IPS DF 4.7 (cell line): ENCODE measurements at regions not wholly inside any gene's neighbourhood (a gene's known extent, or its start where the extent isn't known, plus 50 kb on each side); places are given as distances from the start of the nearest gene placed in this dataset.
"Not testable (repeated sequence)": the region's sequence is repeated elsewhere in the genome, so short reads cannot be mapped to it uniquely, and the experiment has no call there.

ENCODE experiments used
- DNase-seq: peaks from one replicate; pipeline ENCODE4 v3.0.0-alpha.2; 2013; ENCODE audit warnings: low spot score; ENCODE audit errors: extremely low read depth

DNA sequence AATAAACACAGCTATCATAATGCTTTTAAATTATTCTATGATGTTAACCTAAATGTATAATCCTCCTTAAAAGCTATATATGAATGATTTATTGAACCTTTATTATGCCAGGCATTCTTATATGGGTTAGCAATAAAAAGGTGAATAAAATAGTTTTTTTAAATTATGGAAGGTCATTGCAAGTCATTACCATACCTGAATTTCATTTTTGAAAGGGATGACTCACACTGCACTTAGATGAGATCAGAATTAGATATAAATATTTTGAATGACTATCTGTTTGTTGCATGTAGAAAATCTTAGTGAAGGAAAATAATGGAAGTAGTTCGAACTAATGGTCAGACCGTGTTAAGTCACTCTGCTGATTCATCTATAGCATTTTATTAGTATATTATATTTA is 822.3 kb downstream of the LUZP2 start:
- DNase-seq, result no peak

DNA sequence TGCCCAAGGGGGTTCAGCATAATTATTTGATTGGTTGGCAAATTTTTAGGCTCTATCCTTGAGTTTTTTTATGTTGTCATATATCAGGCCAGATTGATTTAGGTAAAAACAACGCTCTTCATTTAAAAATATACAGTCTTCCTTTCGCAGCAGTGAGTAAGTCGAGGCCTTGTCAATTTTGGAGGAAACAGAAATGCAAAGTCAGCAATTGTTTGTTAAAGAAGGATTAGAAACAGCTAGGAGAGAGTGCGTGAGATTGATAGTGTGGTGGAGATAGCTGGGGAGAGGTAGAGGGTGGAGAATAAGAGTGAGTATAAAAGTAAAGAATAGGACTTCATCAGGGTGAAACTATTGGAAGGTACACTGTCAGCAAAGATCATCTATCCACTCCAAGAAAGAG is 830.8 kb downstream of the LUZP2 start:
- no peak for DNase-seq

DNA sequence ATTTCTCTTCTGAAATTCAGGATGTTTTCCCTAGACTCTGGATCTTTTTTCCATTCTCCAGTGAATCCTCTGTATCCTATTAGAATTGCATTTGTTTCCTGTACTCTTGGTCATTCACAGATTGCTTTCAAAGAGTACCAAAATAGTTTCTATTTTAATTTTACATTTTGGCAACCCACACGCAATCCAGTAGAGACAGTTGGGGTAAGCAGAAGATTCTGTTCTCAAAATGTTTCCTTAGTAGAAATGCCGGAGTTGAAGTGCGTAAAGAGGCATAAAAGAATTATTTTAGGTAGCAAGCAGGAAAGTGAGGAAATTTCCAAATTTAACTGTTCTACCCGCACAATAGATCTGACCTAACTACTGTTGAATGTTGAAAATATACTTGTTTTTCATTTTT is 842.4 kb downstream of the LUZP2 start:
- no peak for DNase-seq

DNA sequence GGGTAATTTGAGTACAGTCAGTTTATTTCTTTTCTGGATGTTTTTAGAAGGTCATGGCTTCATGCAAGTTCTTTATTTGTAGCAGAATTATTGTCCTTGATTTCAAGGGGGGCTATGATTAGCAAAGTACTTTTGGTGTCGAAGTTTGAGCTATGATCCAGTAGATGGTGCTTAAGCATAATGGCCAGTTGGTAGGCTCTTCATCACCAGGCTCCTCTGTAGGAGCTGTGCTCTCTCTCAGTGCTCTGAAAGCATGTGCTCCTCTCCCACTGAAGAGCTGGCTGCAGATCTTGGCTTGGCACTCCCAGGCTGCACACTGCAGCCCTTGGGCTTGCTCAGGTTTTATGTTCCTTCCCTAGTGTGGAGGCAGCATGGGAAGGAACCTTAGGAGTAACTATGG is 852.7 kb downstream of the LUZP2 start:
- no peak for DNase-seq

DNA sequence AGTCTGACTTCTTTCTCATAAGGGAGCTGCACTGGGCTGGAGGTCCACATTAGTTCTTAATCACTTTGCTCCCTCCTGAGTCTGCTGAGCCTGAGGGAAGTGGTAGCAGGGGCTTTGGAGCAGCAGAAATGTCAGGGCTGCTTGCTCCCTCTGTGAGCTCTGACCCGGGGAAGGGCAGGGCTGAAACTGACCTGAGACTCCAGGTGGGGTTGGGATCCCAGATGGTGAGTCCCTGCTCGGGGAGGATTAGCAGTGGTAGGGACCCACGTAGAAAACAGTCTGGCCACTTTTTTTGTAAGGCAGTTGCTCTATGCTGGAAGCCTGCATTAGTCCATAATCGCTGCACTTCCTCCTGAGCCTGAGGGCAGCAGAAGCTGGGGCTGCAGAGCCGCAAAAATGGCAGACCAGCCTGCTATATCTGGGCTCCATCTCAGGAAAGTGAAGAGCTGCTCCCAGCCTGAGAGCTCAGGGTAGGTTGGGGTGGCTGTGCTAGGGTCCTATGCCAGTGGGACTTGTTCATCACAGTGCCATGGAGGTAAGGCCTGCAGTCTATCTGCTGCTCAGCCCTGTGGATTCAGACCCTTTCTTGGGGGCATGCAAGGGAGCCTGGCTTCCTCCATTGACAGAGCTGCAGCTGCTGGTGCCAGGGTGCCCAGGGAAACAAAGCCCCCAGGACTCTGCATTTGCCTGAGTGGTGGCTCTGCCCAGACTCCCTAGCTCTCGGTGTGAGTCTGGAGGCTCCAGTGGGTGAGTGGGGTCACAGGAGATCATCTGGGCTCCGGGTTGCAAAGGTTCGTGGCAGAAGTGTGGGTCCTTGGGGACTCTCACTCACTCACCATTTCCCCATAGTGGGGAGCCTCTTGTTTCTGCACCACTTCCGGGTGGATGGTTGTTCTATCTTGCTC is 854.3 kb downstream of the LUZP2 start:
- DNase-seq, result no peak

DNA sequence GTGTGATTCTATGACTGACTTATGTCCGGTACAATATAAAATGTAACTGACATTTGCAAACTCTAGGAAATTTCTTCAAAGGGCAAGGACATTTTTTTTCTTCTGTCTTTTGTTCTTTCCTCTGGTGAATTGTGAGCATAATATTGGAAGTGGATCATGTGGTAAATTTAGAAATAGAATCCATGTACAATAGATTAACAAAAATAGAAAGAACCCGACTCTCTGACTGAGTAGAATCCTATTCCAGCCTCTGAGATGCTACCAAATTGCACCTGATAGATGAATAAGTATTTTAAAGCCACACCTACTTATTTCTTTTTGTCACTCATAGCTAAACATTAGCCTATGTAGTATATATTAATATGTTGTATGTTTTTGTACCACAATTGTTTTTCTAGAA is 860.3 kb downstream of the LUZP2 start:
- no peak for DNase-seq

DNA sequence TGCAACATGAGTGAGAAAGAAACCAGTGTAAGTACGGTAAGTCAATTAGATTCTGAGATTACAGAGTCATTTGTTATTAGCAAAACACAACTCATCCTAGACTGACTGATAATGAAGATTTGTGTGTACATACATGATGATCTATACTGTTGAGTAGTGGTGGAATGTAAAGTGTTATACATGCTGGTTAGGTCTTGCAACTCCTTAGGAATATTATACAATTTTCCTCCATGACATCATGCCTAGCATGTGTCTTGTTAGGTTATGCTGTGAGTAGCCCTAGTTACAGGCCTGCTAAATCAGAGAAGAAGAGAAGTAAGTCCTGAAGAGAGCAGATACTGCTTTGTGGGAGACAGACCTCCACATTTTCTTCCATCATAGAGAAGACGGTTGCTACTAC is 880.6 kb downstream of the LUZP2 start:
- DNase-seq, result no peak

DNA sequence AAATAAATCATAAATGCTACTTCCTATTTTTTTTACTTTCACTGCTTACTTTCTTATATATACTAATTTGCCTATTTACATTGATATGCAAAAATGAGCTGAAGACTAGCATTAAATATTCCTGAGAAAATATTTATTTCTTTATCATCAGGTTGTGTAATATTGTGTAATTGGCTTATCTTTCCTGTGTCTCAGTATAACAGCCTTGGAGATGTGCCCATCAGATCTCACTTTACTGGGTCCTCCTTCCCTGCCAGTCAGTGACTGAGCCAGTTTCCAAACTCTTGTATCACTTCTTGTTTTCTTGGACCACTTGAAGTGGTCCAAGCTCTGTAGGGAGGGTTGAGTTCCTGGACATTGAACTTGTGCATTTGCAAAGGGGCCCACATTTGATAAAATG is 900.0 kb downstream of the LUZP2 start:
- no peak for DNase-seq

DNA sequence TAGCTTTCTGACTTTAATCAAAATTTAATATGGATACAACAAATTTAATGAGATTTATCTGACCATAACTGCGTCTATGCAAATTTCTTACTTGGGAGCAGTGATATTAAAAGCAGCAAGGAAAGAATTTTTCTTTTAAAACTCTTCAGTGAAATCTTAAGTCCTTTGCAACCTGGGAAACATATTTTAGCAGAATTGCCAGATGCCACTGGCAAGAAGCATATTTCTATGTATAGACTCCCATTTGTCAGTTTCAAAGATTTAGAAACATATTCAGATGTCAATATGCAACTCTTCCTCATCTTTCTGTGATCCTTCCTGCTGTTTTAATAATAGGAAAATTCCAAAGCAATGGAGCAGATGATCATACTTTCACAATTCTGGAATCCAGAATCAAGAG is 911.3 kb downstream of the LUZP2 start:
- DNase-seq, result no peak

DNA sequence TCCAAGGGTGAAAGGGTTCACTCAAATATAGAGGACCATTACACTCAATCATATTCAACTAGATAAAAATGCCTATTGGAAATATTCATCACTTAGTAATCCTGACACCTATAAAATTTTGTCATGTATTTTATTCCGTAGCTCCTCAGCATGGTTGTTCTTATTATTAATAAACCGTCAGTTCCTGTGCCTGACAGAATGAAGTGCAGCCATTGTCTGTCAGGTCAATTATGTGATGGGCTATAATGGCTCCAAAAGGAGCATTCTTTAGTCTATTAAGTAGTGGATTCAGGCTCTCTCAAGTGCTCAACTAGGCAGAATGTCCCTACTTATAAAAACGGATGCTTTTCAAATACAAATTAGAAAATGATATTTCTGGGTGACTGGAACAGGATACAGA is 916.1 kb upstream of the ANO3 start:
- DNase-seq, result no peak

DNA sequence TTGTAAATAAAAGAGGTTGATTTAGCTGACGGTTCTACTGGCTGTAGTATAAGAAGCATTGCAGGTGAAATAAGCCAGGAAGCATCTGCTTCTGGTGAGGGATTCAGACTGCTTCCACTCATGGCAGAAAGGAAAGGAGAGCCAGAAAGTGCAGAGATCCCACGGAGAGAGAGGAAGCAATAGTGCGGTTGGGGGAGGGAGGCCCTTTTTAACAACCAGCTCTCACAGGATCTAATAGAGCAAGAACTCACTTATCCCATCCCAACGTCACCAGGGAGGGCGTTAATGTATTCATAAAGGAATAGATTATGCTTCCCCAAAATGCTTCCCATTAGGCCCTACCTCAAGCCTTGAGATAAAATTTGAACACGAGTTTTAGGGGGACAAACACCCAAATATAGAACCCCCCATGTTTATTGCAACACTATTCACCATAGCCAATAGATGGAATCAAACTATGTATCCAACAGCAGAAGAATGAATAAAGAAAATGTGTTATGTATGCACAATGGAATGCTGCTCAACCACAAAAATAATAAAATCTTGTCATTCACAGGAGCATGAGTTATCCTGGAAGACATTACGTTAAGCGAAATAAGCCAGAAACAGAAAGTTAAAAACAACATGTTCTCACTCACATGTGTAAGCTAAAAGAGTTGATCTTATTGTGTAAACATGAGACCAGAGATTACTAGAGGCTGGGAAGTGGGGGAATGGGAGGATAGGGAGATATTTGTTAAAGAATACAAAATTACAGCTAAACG is 908.3 kb upstream of the ANO3 start:
- DNase-seq, result no peak

DNA sequence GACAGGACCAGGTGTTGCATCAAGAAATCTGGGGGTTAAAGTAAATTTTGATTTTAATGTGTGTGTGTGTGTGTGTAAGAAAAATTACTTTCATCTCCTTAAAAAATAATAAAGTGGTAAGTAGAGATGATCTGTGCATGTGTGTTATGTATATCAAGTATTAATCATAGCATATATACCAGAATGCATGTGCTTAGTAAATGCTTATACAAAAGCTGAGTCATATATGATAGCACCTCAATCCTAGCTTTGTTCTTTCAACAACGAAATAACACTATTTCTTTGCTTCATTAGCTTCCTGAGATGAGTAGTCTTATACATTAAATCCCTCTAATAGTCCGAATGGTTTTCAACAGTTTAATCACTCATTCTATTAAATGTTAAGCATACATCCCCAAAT is 899.6 kb upstream of the ANO3 start:
- DNase-seq, result no peak

DNA sequence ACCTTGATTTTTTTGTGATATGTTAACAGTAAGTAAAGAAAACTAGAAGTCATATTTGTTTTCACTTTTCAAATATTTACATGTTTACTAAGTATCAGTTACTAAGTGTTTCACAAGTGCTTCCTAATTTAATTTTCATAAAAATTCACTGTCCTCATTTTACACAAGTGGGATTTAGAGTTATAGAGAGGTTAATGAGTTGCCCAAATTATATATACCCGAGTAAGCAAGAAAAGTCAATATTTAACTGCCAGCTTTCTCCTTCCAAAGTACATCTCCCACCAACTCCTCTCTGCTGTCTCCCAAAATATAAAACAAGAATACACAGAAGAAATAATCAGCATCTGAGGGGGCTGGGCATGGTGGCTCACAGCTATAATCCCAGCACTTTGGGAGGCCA is 896.7 kb upstream of the ANO3 start:
- DNase-seq, result no peak

DNA sequence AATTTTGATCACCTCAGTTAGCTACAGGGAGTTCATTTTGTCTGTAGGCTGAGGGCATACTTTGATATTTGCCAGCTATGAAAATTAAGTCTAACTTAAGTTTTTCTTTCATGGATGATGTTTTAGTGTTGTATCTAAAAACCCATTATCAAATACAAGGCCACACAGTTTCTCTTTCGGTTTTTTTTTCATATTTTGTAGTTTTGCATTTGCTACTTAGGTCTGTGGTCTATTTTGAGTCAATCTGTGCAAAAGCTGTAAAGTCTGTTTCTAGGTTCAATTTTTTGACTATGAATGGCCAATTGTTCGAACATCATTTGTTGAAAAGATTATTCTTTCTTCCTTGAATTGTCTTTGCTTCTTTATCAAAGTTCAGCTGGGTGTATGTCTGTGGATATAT is 895.6 kb upstream of the ANO3 start:
- DNase-seq, result no peak

DNA sequence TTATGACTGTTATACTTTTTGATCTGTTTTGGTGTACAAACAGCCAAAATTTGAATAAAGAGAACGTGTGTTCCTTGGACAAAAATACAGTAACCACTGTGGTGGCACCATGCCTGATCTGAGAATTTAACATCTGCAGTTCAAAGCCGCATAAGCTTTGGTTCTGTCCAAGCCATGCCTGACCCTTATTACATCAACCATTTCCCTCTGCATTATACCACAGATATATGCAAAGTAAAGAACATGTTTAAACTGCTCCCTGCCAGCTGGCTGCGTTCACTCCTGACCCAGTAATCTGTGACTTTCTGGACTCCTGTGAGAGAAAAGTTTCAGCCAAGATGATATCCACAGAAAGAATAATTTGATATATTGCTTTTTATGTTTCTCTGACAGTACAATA is 890.5 kb upstream of the ANO3 start:
- no peak for DNase-seq

DNA sequence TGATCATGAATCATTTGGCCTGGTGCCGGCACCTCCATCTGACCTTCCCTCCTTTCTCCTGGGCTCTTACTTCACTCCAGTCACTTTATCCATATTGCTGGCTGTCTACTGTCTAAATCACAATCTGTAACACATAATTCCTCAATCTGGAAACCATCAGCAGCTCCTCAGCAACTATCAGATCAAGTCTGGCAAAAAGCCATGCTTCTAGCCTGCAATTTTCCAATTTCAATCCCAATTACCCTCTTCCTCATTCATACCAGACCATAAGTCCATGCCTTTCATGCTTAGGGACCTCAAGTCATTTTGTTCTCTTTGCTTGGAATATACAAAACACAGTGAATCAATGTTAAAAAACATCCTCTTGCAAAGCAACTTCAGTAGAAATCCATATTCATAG is 882.8 kb upstream of the ANO3 start:
- no peak for DNase-seq

DNA sequence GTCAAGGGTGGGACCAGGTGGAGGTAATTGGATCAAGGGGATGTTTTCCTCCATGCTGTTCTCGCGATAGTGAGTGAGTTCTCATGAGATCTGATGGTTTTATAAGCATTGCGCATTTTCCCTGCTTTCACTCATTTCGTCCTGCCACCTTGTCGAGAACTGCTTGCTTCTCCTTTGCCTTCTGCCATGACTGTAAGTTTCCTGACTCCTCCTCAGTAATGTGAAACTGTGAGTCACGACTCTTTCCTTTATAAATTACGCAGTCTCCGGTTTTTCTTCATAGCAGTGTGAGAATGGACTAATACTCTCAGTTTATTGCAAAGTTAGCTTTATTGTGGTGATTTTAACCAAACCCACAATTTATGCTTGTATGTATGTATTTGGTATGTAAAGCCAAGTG is 878.5 kb upstream of the ANO3 start:
- no peak for DNase-seq

DNA sequence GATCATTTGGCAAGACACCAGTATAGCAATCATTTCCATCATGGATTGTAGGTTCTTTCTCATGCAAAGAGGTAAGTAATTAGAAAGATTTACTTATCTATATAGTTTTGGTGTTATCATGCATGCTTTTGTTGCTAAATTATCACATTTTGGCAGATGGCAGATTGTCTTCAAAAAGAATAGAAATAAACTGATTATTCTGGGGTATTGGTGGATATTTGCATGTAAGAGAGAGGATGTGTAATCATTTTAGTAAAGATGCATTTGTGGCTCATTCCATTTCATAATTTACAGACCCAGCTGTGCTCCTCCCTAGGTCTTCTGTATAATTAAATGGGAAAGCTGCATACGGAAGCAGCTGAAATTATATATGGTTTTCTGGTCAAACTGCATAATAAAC is 875.7 kb upstream of the ANO3 start:
- DNase-seq, result no peak

DNA sequence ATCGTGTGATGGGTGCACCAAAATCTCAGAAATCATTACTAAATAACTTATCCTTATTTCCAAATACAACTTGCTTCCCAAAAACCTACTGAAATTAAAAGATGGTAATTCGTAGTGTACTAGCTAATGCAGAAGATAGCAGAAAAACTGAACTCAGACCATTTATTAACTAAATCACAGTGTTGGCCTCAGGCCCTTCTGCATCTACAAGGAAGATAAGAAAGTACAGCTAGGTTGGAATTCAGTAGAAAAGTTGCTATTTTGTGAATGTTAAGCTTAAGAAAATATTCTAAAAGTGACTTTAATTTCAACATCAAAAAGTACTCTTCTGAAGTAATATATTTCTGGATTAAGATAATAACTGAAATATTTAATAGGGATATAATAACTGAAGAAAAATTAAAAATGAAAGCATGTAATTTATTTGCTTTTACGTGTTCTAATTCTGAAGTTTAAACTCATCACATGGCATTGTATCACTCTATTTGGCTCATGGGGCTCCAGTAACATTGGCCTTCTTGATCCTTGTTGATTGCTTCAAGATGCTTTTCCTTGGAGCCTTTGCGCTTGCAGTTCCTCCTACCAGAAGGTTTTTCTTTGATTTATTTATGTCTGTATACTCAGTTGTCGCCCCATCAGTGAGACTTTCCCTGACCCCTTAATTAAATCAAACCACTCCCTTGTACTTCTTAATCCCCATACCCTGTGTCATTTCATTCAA is 847.9 kb upstream of the ANO3 start:
- DNase-seq, result no peak

DNA sequence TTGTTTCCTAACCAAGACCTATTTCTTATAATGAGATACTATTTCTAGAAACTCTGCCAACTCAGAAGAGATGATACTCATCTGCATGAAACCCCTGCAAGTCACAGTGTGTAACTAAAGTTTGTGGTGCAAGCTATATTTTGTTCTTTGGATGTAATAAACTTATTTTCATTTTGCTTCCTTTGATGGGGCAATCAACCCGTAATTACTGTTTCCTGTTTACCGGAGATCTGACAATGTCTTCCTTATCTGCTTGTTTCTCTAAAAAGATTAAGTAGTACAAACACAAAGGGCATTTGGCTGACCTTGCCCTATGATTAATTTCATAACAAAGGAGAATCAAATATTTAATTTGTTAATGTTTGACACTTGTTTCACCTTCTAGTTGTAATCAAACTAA is 846.6 kb upstream of the ANO3 start:
- DNase-seq, result no peak

DNA sequence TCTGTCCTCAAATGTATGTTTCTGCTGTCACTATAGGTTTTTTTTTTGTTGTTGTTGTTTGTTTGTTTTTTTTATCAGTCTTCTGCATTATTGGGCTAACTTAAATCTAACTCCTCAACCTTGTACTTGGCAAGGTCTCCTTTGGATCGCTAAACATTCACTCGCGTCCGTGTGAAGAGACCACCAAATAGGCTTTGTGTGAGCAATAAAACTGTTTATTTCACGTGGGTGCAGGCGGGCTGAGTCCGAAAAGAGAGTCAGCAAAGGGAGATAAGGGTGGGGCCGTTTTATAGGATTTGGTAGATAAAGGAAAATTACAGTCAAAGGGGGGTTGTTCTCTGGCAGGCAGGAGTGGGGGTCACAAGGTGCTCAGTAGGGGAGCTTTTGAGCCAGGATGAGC is 845.6 kb upstream of the ANO3 start:
- DNase-seq, result not testable (repeated sequence)

DNA sequence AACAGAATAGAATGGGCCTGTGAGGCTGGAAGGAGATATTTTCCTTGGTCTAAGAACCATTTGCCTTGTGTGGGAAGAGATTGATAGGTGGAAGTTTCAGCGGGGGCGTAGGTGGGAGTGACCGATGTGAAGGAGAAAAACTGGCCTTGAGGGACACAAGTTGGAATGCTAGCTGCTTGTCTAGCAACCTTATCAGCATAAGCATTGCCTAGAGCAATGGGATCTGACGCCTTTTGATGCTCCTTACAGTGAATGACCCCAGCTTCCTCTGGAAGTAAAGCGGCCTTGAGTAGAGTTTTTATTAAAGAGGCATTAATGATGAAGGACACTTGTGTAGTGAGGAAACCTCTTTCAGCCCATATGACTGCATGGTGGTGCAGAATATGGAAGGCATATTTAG is 843.8 kb upstream of the ANO3 start:
- not testable (repeated sequence) for DNase-seq
